T-helper 1 cell (primary cell): ENCODE measurements at regions not wholly inside any gene's neighbourhood (a gene's known extent, or its start where the extent isn't known, plus 50 kb on each side); places are given as distances from the start of the nearest gene placed in this dataset.
A peak's percentile ranks its signal among the peaks of the same experiment; 100 is the strongest.
"Not testable (repeated sequence)": the region's sequence is repeated elsewhere in the genome, so short reads cannot be mapped to it uniquely, and the experiment has no call there.

Experiments
- DNase-seq, 5 donors: peaks; one replicate each; pipeline ENCODE4 v3.0.0-alpha.2; 2012 to 2020

DNA sequence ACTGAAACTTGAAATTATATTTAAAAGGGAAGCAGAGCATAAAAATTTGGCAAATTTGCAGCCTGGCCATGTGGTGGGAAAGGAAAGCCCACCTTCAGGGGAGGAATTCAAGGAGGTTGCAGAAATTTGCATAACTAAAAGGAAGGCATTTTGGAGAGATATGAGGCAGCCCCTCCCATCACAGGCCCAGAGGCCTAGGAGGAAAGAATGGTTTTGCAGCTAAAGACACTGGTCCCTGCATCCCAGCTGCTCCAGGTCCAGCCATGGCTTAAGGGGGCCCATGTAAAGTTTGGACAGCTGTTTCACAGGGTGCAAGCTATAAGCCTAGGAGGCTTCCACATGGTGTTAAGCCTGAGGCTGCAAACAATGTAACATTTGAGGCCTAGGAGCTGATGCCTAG, 212.5 kb downstream of the NNT start:
- no peak for DNase-seq

- DNase-seq: no peak
Measured at GRCh38 chr5:43804723-43805122, 201.7 kb downstream of the NNT start.

- DNase-seq: no peak
Measured at GRCh38 chr5:43804041-43804440, 201.1 kb downstream of the NNT start.

GRCh38 chr5:43802651-43803050, 199.7 kb downstream of the NNT start:
- DNase-seq: no peak

DNA sequence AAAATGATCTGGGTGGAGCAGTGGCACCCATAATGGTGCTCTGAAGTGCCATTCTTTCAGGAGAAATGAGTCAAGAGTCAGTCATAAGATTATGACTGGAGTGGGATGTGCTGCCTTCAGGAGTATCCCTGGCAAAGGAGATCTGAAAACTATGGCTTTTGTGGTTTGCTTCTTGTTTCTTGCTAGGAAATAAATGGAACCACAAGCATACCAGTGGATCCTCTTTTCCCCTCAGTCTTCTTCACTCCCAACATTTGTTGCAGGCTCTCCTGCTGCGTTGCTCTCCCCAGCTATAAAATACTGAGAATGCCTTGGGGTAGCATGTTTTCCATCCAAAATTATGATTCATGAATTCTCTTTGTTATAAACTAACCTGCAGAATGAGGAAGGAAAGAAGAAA, 199.1 kb downstream of the NNT start:
- no peak for DNase-seq

GRCh38 chr5:43798740-43799139, 195.8 kb downstream of the NNT start:
- DNase-seq: no peak

GRCh38 chr5:43791880-43792279, 188.9 kb downstream of the NNT start:
- DNase-seq: not testable (repeated sequence)

GRCh38 chr5:43785198-43785597, 182.2 kb downstream of the NNT start:
- DNase-seq: no peak

DNA sequence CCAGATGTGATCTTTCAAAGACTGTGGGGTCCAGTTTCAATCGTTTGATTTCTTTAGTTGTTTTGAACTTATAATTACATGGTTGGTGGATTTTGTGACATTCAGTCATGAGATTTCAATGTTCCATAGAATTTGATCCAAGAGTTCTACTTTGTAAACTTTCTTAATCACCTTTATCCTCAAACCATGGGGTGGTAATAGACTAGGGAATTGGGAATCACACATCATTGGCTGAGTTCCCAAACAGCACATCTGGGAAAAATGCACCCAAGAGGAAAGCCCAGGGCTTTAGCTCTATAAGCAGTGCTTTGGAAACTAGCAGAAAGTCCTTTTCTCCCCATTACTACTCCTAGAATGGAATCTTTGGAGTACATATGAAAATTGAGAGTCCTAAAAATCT, 177.6 kb downstream of the NNT start:
- DNase-seq: no peak

GRCh38 chr5:43774881-43775399, 172.0 kb downstream of the NNT start:
- DNase-seq: no peak

DNA sequence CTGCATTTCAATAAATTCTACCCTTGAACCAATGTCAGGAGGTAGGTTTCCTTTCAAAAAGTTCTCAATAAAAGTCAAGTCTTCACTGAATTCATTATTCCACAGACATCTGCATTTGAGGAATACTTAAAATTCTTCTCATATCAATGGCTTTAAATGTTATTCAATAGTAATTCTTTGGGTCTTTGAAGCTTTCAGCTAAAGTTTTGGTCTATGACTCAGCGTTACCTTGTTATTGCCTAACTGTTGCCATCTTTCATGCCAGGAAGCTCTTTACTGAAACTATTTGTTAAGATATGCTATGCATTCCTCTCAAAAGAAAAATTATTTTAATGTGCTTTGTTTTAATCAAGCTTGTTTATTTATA, 170.5 kb downstream of the NNT start:
- peak in 1 of 5 donors; percentile 22 for DNase-seq

DNA sequence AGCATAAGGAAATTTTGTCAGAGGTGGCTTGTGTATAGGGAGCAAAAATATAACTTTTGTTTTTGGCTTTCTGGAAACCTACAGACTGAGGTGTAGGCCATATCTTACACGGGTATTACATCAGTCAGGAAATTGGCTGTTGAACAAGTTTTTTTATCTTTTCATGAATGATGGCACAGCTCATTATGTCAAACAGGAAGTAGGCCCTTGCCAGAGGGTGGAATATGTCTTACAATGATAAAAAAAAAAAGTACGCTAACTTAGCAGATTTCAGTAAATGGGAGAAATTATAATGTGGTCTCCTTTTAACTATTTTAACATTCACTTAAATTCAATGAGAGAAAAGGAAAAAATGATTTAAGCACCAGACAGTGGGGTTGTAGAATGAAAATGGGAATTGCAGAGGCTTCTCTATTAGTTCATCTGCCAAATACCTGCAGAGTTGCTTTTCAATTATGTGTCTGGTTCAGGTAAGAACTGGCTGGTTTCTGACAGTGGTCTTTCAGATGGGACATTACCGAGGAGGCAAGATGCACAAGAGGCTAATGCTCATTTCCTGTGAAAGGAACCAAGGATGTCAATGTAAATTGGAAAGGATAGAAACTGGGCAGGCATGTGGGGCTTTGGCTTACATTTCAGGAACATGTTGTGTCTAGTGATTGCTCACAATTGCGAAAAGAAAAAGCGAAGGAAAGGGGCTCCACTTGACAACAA, 169.9 kb downstream of the NNT start:
- DNase-seq: peak in 1 of 5 donors; percentile 61

DNA sequence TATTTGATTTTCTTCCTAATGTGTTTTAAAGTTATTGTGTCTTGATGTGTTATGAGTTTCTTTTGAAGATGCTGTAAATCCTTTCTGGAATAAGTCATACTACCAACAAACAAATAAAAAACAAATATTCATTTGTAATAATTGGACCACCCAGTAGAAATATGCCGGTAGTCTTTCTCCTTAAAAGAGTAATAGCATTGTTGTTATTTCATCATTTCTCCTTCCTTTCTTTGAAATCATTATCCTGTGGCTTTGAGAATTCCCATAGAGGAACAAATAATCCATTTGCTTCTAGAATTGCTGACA, 169.4 kb downstream of the NNT start:
- no peak for DNase-seq

DNA sequence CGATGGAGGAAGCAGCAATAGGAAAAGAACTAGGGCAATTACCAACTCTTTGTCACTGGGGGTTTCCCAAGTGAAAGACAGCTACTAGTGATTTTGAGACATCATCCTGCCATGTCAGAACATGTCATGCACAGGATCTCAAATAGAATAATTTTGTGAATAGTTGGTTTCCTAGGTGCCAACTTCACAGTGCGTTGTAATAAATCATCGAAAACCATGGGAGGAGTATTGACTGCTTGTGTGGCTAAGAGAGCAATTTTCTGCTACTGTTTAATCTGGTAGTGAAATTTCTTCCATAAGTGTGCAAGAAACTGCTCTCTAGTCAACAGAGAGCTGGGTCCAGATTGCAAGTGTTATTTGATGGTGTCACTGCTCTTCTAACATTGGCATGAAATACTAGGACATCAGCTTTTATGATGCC, 168.6 kb downstream of the NNT start:
- DNase-seq: peak in 1 of 5 donors; percentile 3

DNA sequence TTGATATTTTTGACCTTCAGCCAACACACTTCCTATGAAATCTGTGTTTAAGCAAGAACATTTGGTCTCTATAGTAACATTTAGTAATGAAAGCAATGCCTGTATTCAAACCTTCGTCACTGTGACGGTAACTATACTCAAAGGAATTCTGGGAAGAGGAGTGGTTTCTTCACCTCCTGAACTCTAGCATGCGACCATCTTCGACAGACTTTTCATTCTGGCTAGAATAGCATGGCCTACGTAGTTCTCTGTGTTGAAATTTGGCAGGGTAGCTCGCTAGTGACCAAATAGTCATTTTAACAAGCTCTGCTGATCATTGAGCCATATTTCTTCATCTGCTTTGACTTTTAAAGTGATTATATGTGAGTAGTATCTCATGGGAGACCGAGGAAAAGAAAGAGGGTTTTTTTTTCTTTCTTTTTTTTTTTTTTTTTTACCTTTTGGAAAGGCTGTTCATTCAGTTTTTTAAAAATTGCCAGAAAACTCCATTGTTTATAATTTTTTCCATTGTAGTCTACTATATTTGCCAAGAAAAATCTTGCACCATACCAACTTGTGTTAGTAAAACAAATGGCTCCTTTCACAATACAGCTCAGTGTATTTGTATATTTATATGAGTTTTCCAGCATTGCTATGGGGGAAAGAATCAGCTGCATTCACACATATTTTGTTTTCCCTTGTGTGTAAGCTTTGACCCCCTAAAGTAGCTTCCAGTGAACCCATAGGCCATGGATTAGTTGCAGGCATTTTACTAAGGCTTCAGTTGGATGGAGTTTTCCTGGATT, 166.8 kb downstream of the NNT start:
- no peak for DNase-seq
